Spinal cord (tissue), 9 donors: ENCODE measurements at regions not wholly inside any gene's neighbourhood (a gene's known extent, or its start where the extent isn't known, plus 50 kb on each side); places are given as distances from the start of the nearest gene placed in this dataset.
A peak's percentile ranks its signal among the peaks of the same experiment; 100 is the strongest.

Experiments used
- DNase-seq, 6 donors: peaks; one replicate each; pipeline versions ENCODE4 v3.0.0 to v3.0.0-alpha.2; 2013 to 2015; ENCODE audit warnings: low spot score in 6 of 6, low read depth in 4 of 6
- H3K27ac ChIP-seq: one replicate; pipeline ENCODE4 v1.5.1; 2013; ENCODE audit warnings: low read depth, low read length, control low read depth
- H3K27me3 ChIP-seq: one replicate; pipeline ENCODE4 v1.6.1; 2013; ENCODE audit warnings: low read length; ENCODE audit not compliant: control insufficient read depth, insufficient read depth
- H3K36me3 ChIP-seq: one replicate; pipeline ENCODE4 v1.6.1; 2013; ENCODE audit warnings: low read length; ENCODE audit not compliant: control insufficient read depth, insufficient read depth
- H3K4me1 ChIP-seq: one replicate; pipeline ENCODE4 v1.6.1; 2013; ENCODE audit warnings: low read length; ENCODE audit not compliant: control insufficient read depth, insufficient read depth
- H3K4me3 ChIP-seq: one replicate; pipeline ENCODE4 v1.5.1; 2013; ENCODE audit warnings: low read depth, low read length, control low read depth
- H3K9me3 ChIP-seq: one replicate; pipeline ENCODE4 v1.6.1; 2013; ENCODE audit warnings: low read length; ENCODE audit not compliant: control insufficient read depth, insufficient read depth
- WGBS: methylation state at CpG from one replicate; pipeline ENCODE4 v1.1.5; 2013; ENCODE audit warnings: missing lambda C conversion rate; ENCODE audit not compliant: insufficient coverage; 5-methylcytosine and 5-hydroxymethylcytosine counted together
- donor health status: healthy.

GRCh38 chr18:45251236-45251635 lies 364.0 kb upstream of the SLC14A2 start:
- Histone ChIP-seq H3K4me3 (no peak overlapping the region), H3K9me3 (no peaks in the 10 kb centered on the region), H3K27ac (no peak overlapping the region), H3K4me1 (peaks cover 7% of the 10 kb centered on the region), H3K36me3 (no peaks in the 10 kb centered on the region), H3K27me3 (no peaks in the 10 kb centered on the region)
- WGBS: 80% methylated on average over 1 of the region's 4 CpGs
- no peak for DNase-seq

DNA sequence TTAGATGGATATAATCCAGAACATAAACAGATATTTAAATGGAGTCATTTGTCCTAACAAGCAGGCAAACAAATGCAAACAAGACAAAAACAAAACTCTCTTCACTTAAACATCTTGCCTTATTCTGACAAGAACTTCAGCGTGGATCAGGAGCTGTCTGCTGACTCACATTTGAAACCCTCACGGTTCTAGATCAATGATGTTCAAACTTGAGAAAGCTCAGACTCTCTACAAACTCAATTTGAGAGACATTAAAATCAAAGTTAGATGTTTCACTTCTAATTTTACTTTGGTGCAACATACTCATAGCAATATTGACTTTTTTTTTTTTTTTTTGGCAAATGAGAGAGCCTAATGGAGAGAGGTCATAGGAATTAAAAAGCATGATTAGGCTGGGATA lies 362.8 kb upstream of the SLC14A2 start:
- Histone ChIP-seq H3K27ac (no peak overlapping the region), H3K4me3 (no peak overlapping the region), H3K4me1 (peaks cover 7% of the 10 kb centered on the region), H3K36me3 (no peaks in the 10 kb centered on the region), H3K27me3 (no peaks in the 10 kb centered on the region), H3K9me3 (no peaks in the 10 kb centered on the region)
- 100% methylated on average over 2 of the region's 2 CpGs for WGBS
- DNase-seq: no peak

GRCh38 chr18:45253056-45253565 lies 362.2 kb upstream of the SLC14A2 start:
- H3K27ac ChIP-seq: no peak overlapping the region
- WGBS: 95% methylated on average over 5 of the region's 6 CpGs
- no peak for DNase-seq
- H3K36me3 ChIP-seq: no peaks in the 10 kb centered on the region
- no peaks in the 10 kb centered on the region for H3K9me3 ChIP-seq
- H3K4me1 ChIP-seq: peaks cover 7% of the 10 kb centered on the region
- no peaks in the 10 kb centered on the region for H3K27me3 ChIP-seq
- H3K4me3 ChIP-seq: no peak overlapping the region

DNA sequence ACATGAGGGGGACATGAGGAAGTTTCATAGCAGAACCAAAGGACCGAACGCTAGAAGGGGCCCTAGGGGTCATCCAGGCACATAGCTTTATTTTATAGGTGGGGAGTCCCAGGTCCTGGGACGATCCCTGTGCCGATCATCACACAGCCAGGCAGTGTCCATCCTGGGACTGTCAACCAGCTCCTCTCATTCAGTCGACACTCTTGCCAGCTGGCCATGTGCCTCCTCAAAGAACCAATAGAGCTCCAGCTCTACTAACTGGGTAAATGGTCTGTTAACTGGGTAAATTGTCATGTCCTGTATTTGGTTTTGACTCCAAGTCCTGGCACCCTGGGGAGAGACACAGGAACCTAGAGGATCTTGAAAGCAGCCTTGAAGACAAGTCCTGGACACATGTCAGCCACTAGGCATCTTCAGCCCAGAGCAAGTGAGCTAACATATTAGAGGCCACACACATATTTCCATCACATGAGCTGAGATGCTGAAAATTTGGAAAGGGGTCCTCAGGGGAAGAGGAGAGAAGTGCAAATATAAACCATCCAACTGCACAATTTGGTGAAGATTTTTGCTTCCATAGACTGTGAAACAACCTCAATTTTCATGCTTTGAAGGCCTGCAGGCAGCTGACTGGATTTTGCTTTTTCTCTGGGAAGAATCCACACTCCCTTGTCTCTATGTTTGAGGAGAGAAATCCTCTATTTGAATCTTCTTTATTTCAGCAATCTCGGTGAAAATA lies 361.1 kb upstream of the SLC14A2 start:
- H3K9me3 ChIP-seq: no peaks in the 10 kb centered on the region
- WGBS: 82% methylated on average over 4 of the region's 6 CpGs
- H3K4me1 ChIP-seq: peaks cover 7% of the 10 kb centered on the region
- H3K36me3 ChIP-seq: no peaks in the 10 kb centered on the region
- H3K27me3 ChIP-seq: no peaks in the 10 kb centered on the region
- no peak overlapping the region for H3K27ac ChIP-seq
- DNase-seq: no peak
- no peak overlapping the region for H3K4me3 ChIP-seq

- peaks cover 7% of the 10 kb centered on the region for H3K4me1 ChIP-seq
- no peak overlapping the region for H3K4me3 ChIP-seq
- H3K27me3 ChIP-seq: no peaks in the 10 kb centered on the region
- WGBS: 95% methylated on average over 4 of the region's 6 CpGs
- no peaks in the 10 kb centered on the region for H3K9me3 ChIP-seq
- H3K27ac ChIP-seq: no peak overlapping the region
- no peaks in the 10 kb centered on the region for H3K36me3 ChIP-seq
- no peak for DNase-seq
These were observed 360.6 kb upstream of the SLC14A2 start for GRCh38 chr18:45254709-45255082.

- H3K9me3 ChIP-seq: no peaks in the 10 kb centered on the region
- WGBS: 44% methylated on average over 3 of the region's 6 CpGs
- peaks cover 7% of the 10 kb centered on the region for H3K4me1 ChIP-seq
- H3K27me3 ChIP-seq: no peaks in the 10 kb centered on the region
- DNase-seq: peak in 1 of 6 donors; percentile 28
- H3K27ac ChIP-seq: no peak overlapping the region
- no peak overlapping the region for H3K4me3 ChIP-seq
- no peaks in the 10 kb centered on the region for H3K36me3 ChIP-seq
These were observed 359.9 kb upstream of the SLC14A2 start for GRCh38 chr18:45255197-45255890.

- H3K27me3 ChIP-seq: no peaks in the 10 kb centered on the region
- H3K36me3 ChIP-seq: no peaks in the 10 kb centered on the region
- no peak overlapping the region for H3K4me3 ChIP-seq
- H3K27ac ChIP-seq: no peak overlapping the region
- WGBS: no CpG with 5 or more reads among the region's 1 CpG
- H3K9me3 ChIP-seq: no peaks in the 10 kb centered on the region
- no peak for DNase-seq
- H3K4me1 ChIP-seq: peaks cover under 1% of the 10 kb centered on the region
These were observed 355.2 kb upstream of the SLC14A2 start for GRCh38 chr18:45260125-45260524.

GRCh38 chr18:45266023-45266422 lies 349.3 kb upstream of the SLC14A2 start:
- no peak overlapping the region for H3K4me3 ChIP-seq
- no peaks in the 10 kb centered on the region for H3K9me3 ChIP-seq
- H3K36me3 ChIP-seq: no peaks in the 10 kb centered on the region
- no peaks in the 10 kb centered on the region for H3K4me1 ChIP-seq
- no peak for DNase-seq
- no peaks in the 10 kb centered on the region for H3K27me3 ChIP-seq
- WGBS: 93% methylated on average over 3 of the region's 3 CpGs
- H3K27ac ChIP-seq: no peak overlapping the region

DNA sequence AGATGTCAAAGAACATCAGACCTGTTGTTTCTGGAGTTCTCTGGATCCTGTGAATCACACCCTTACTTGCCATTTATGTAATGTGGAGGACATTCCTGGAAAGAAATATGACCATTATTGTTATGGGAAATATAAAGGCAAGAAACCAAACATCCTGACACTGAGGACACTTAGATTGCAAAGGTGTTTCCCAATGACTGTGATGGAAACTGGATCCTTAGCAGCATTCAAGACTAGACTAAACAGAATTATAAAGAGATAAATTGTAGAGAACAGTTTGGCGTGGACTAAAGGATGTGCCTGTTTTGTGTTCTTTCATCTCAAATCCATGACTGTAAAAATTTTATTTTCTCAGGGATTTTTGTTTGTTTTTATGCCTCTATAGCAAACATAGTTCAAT lies 347.7 kb upstream of the SLC14A2 start:
- no peak overlapping the region for H3K27ac ChIP-seq
- DNase-seq: no peak
- no CpG with 5 or more reads among the region's 1 CpG for WGBS
- H3K4me1 ChIP-seq: no peaks in the 10 kb centered on the region
- no peak overlapping the region for H3K4me3 ChIP-seq
- H3K9me3 ChIP-seq: no peaks in the 10 kb centered on the region
- H3K27me3 ChIP-seq: no peaks in the 10 kb centered on the region
- no peaks in the 10 kb centered on the region for H3K36me3 ChIP-seq

DNA sequence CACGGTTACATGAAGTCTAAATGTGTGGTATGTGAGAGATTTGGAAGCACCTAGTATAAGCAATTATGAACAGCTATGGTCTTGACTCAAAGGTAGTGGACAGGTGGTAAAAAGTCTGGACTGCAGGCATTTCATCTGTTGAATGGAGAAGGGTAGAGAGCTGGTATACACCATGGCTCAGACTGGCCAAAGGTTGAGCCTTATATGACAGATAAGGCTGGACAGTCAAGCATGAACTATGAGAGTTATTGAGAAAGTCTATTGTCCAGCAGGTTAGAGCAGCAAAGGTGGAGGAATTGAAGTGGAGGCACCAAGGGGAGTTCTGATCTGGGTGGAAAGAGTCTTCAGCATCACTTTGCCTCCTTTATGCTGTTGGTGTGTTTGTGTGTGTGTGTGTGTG lies 346.7 kb upstream of the SLC14A2 start:
- WGBS: 89% methylated on average over 1 of the region's 1 CpG
- Histone ChIP-seq H3K4me1 (no peaks in the 10 kb centered on the region), H3K36me3 (no peaks in the 10 kb centered on the region), H3K27me3 (no peaks in the 10 kb centered on the region), H3K27ac (no peak overlapping the region), H3K4me3 (no peak overlapping the region), H3K9me3 (no peaks in the 10 kb centered on the region)
- DNase-seq: no peak
